ENCODE measurements at regions not wholly inside any gene's neighbourhood (a gene's known extent, or its start where the extent isn't known, plus 50 kb on each side); places are given as distances from the start of the nearest gene placed in this dataset.

DNA sequence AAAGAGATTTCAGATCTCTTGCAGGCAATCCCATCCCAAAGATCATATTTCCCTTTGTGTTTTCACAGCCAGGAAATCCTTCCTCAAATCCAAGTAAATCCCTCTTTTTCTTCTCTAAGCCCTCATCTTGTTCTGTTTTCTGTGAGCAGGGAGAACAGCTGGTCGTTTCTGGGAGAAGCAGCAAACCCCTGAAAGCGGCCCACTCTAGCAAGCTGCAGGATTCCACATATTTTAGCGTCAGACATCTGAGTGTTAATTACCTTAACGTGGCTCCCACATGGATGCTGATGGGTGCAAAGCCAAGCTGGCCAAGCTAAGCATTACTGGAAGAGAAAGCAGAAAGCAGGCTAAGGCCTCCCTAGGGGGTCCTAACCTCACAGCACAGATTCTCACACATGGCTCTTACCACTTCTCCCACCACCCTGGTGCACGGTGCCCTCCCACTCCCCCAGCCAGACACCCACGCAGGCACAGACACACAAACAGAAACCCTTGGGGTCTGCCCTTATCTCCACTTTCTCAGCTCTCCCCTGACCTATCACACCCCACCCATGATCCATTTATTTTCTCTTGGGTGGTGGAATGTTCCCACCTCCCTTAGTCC, 551.0 kb upstream of the AUTS2 start:
- no peak for DNase-seq
- WGBS, 2 donors: 50 to 65% methylated on average over 6 of the region's 6 CpGs

DNA sequence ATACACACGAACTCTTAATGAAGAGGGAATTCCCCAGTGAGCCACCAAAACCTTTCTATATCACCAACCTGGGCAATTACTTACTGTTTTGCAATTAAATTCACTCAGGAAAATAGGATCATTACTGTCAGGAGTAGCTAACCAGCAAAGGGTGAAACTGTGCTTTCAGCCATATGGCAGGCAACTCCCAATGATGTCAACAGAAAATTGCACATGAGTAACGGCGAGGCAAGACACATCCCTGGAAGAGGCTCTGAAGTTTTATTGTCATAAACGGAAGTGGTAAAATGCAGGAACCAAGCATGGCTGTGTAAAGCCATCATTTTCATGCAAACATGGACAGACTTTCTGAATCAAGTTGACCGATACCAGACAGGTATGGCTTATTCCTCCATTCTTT, 548.9 kb upstream of the AUTS2 start:
- intact Hi-C loops (cut with DNase I): no loop called here
- DNase-seq: no peak
- Histone ChIP-seq H3K4me1 (no peaks in the 10 kb centered on the region), H3K4me3 (replicated peaks in 1 of 3) (no peak overlapping the region), H3K27ac (no peak overlapping the region), H3K9me3 (no peaks in the 10 kb centered on the region), H3K36me3 (no peaks in the 10 kb centered on the region), H3K27me3 (no peaks in the 10 kb centered on the region)
- TF ChIP-seq POLR2A (IDR thresholded peaks at IDR 0.05) (no peak), CTCF (IDR thresholded peaks at IDR 0.05) (no peak)
- WGBS, 2 donors: 78 to 88% methylated on average over 5 of the region's 5 CpGs

More for the DNA sequence above, 551.0 kb upstream of the AUTS2 start:
- intact Hi-C loops (cut with DNase I): no loop called here
- H3K9me3 ChIP-seq: no peaks in the 10 kb centered on the region
- H3K36me3 ChIP-seq: no peaks in the 10 kb centered on the region
- H3K4me3 ChIP-seq (replicated peaks in 1 of 3): no peak overlapping the region
- H3K27me3 ChIP-seq: no peaks in the 10 kb centered on the region
- TF ChIP-seq POLR2A (IDR thresholded peaks at IDR 0.05): no peak
- TF ChIP-seq CTCF (IDR thresholded peaks at IDR 0.05): no peak
- no peaks in the 10 kb centered on the region for H3K4me1 ChIP-seq
- H3K27ac ChIP-seq: no peak overlapping the region

DNA sequence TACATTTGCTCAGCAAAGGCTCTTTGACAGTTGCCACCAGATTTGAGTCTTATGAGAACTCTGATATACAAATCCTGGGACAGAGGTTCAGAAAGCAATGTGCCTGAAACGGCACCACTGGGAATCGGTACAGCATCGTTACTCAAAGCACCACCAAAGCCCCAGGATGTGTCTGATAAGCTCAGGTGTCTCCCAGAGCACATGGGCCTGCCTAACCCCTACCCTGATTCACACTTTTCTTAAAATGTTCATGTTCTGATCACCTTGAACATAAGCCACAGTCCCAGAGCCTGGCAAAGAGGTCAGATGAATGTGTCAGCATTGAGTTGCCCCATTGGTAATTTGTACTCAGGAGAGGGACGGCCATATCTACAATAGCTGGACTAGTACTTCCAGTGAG, 545.8 kb upstream of the AUTS2 start:
- Histone ChIP-seq H3K36me3 (no peaks in the 10 kb centered on the region), H3K4me3 (replicated peaks in 1 of 3) (no peak overlapping the region), H3K27me3 (no peaks in the 10 kb centered on the region), H3K4me1 (no peaks in the 10 kb centered on the region), H3K9me3 (no peaks in the 10 kb centered on the region), H3K27ac (no peak overlapping the region)
- intact Hi-C loops (cut with DNase I): no loop called here
- no peak for DNase-seq
- WGBS, 2 donors: 89 to 92% methylated on average over 4 of the region's 4 CpGs
- TF ChIP-seq POLR2A (IDR thresholded peaks at IDR 0.05) (no peak), CTCF (IDR thresholded peaks at IDR 0.05) (no peak)

DNA sequence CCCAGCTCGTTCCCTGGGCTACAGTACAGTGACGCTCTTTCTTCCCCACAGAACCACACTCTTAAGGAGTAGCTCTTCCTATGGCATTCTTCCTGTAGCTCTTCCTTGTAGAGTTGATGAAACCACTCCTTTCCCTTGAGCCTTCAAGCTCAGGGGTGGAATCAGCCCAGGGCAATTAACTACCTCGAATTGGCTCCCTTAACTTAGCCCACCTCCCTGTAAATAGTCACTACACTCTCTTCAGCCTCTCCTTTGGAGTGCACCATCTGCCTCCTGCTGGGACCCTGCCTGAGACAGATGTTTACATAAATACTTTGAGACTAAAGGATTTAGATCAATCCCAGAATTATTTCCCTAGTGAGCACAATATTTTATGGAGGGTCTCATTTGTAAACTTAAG, 537.8 kb upstream of the AUTS2 start:
- H3K36me3 ChIP-seq: no peaks in the 10 kb centered on the region
- TF ChIP-seq CTCF (IDR thresholded peaks at IDR 0.05) (no peak), POLR2A (IDR thresholded peaks at IDR 0.05) (no peak)
- H3K9me3 ChIP-seq: no peaks in the 10 kb centered on the region
- intact Hi-C loops (cut with DNase I): no loop called here
- H3K27me3 ChIP-seq: no peaks in the 10 kb centered on the region
- no peak overlapping the region for H3K27ac ChIP-seq
- H3K4me1 ChIP-seq: no peaks in the 10 kb centered on the region
- H3K4me3 ChIP-seq (replicated peaks in 1 of 3): no peak overlapping the region
- DNase-seq: no peak
- WGBS, 2 donors: 50 to 68% methylated on average over 3 of the region's 3 CpGs

GRCh38 chr7:69062020-69062765, 536.1 kb upstream of the AUTS2 start:
- intact Hi-C loops (cut with DNase I): no loop called here
- no peak for TF ChIP-seq POLR2A (IDR thresholded peaks at IDR 0.05)
- TF ChIP-seq CTCF (IDR thresholded peaks at IDR 0.05): no peak
- WGBS, 2 donors: 93 to 94% methylated on average over 20 of the region's 20 CpGs

More at GRCh38 chr7:69062020-69062765, 536.1 kb upstream of the AUTS2 start:
- Histone ChIP-seq H3K27me3 (no peaks in the 10 kb centered on the region), H3K36me3 (no peaks in the 10 kb centered on the region), H3K9me3 (no peaks in the 10 kb centered on the region), H3K27ac (no peak overlapping the region), H3K4me1 (no peaks in the 10 kb centered on the region), H3K4me3 (replicated peaks in 1 of 3) (no peak overlapping the region)
- DNase-seq: no peak
